WTC11 (cell line): ENCODE measurements at regions not wholly inside any gene's neighbourhood (a gene's known extent, or its start where the extent isn't known, plus 50 kb on each side); places are given as distances from the start of the nearest gene placed in this dataset.

Source experiments
- ATAC-seq: fragments of 200-7000 bp; cut with Tn5 transposase; 2 replicates; pipeline ENCODE4 v1.10.0; 2021; ENCODE audit warnings: mild to moderate bottlenecking, moderate library complexity
- CTCF ChIA-PET: fragments of 300-600 bp; sonication (Branson Sonifier 250); formaldehyde crosslinking; loops from one replicate; lab custom pipeline; 2021; ENCODE audit warnings: antibody characterized with exemption; lab: Charles Lee
- POLR2A ChIA-PET: fragments of 350-600 bp; sonication (Branson Sonifier 250); formaldehyde crosslinking; loops from one replicate; lab custom pipeline; 2021; ENCODE audit warnings: antibody characterized with exemption; lab: Charles Lee
- DNase-seq: peaks from one replicate; pipeline ENCODE4 v3.0.0; 2021; ENCODE audit warnings: low spot score
- H3K27ac Mint-ChIP-seq: 2 replicates; pipeline ENCODE4 v1.8.0; 2021; ENCODE audit warnings: mixed read lengths
- H3K27me3 Mint-ChIP-seq: 2 replicates; pipeline ENCODE4 v1.8.0; 2021; ENCODE audit warnings: low read depth, mild to moderate bottlenecking, moderate library complexity, mixed read lengths
- H3K36me3 Mint-ChIP-seq: 2 replicates; pipeline ENCODE4 v1.8.0; 2021; ENCODE audit warnings: mixed read lengths
- H3K4me1 Mint-ChIP-seq: 2 replicates; pipeline ENCODE4 v1.8.0; 2022; ENCODE audit warnings: mixed read lengths
- H3K4me3 Mint-ChIP-seq: 2 replicates; pipeline ENCODE4 v1.8.0; 2021; ENCODE audit warnings: mild to moderate bottlenecking, moderate library complexity, mixed read lengths
- H3K9me3 Mint-ChIP-seq: 2 replicates; pipeline ENCODE4 v1.8.0; 2021; ENCODE audit warnings: mixed read lengths
- ARID4B ChIP-seq: sonication (generic); formaldehyde crosslinking; IDR thresholded peaks from 2 replicates; pipeline ENCODE4 v1.8.0; 2023; ENCODE audit warnings: missing genetic modification reagents, mild to moderate bottlenecking, borderline replicate concordance
- CBFB ChIP-seq: sonication (generic); formaldehyde crosslinking; IDR thresholded peaks from 2 replicates; pipeline ENCODE4 v1.8.1; 2022; ENCODE audit warnings: mild to moderate bottlenecking, low read depth, missing genetic modification reagents
- FOXP1 ChIP-seq: sonication (generic); formaldehyde crosslinking; IDR thresholded peaks from 2 replicates; pipeline ENCODE4 v1.8.0; 2022; ENCODE audit warnings: missing genetic modification reagents, mild to moderate bottlenecking, moderate library complexity, borderline replicate concordance
- JUN ChIP-seq: sonication (generic); formaldehyde crosslinking; IDR thresholded peaks from 2 replicates; pipeline ENCODE4 v1.8.0; 2023; ENCODE audit warnings: mild to moderate bottlenecking, missing genetic modification reagents
- KAT7 ChIP-seq: sonication (generic); formaldehyde crosslinking; IDR thresholded peaks from 2 replicates; pipeline ENCODE4 v1.8.1; 2023; ENCODE audit warnings: missing genetic modification reagents, mild to moderate bottlenecking, borderline replicate concordance
- MLX ChIP-seq: sonication (generic); formaldehyde crosslinking; IDR thresholded peaks from 2 replicates; pipeline ENCODE4 v1.8.1; 2023; ENCODE audit warnings: mild to moderate bottlenecking, missing genetic modification reagents, moderate library complexity
- MXD4 ChIP-seq: fragments of 250-450 bp; sonication (Bioruptor Pico); IDR thresholded peaks from 2 replicates; pipeline ENCODE4 v1.8.0; 2021; ENCODE audit warnings: mild to moderate bottlenecking, moderate library complexity, borderline replicate concordance
- MYBL2 ChIP-seq: sonication (generic); formaldehyde crosslinking; IDR thresholded peaks from 2 replicates; pipeline ENCODE4 v1.8.1; 2023; ENCODE audit warnings: mild to moderate bottlenecking, moderate library complexity, missing genetic modification reagents
- NR1H2 ChIP-seq: sonication (generic); formaldehyde crosslinking; IDR thresholded peaks from 2 replicates; pipeline ENCODE4 v1.9.0; 2021; ENCODE audit warnings: mild to moderate bottlenecking, moderate library complexity, missing genetic modification reagents
- PRDM15 ChIP-seq: sonication (generic); formaldehyde crosslinking; IDR thresholded peaks from 2 replicates; pipeline ENCODE4 v1.8.0; 2022; ENCODE audit warnings: missing genetic modification reagents
- SP1 ChIP-seq: sonication (generic); formaldehyde crosslinking; conservative IDR thresholded peaks from 2 replicates; pipeline ENCODE4 v1.8.1; 2022; ENCODE audit warnings: missing genetic modification reagents
- USF2 ChIP-seq: sonication (generic); formaldehyde crosslinking; IDR thresholded peaks from 2 replicates; pipeline ENCODE4 v1.8.1; 2023; ENCODE audit warnings: mild to moderate bottlenecking, missing genetic modification reagents, moderate library complexity
- ZNF281 ChIP-seq: sonication (generic); formaldehyde crosslinking; IDR thresholded peaks from 2 replicates; pipeline ENCODE4 v1.8.0; 2023; ENCODE audit warnings: mild to moderate bottlenecking, missing genetic modification reagents
- ZNF317 ChIP-seq: sonication (generic); formaldehyde crosslinking; IDR thresholded peaks from 2 replicates; pipeline ENCODE4 v1.8.1; 2023; ENCODE audit warnings: low read depth, mild to moderate bottlenecking, moderate library complexity, missing genetic modification reagents, borderline replicate concordance

GRCh38 chr15:25239471-25240345, 199.1 kb downstream of the UBE3A start (continued):
- TF ChIP-seq MLX (CRISPR knock-in tag): no peak
- no peak for TF ChIP-seq ZNF317
- no peak for TF ChIP-seq KAT7 (CRISPR knock-in tag)

- ChIA-PET POLR2A (no interaction called here), CTCF (no interaction called here)
- Mint-ChIP-seq H3K36me3 (peaks cover 35% of the 10 kb centered on the region), H3K27me3 (no peaks in the 10 kb centered on the region), H3K27ac (no peak overlapping the region), H3K9me3 (peaks cover 53% of the 10 kb centered on the region), H3K4me1 (no peaks in the 10 kb centered on the region), H3K4me3 (no peak overlapping the region)
- ATAC-seq (no peak), DNase-seq (no peak)
- TF ChIP-seq USF2 (no peak), NR1H2 (CRISPR knock-in tag) (no peak), FOXP1 (CRISPR knock-in tag) (no peak), MXD4 (CRISPR knock-in tag) (no peak)
Measured at GRCh38 chr15:25240461-25241021, 198.3 kb downstream of the UBE3A start.

GRCh38 chr15:25241241-25241801, 197.5 kb downstream of the UBE3A start:
- H3K4me1 Mint-ChIP-seq: no peaks in the 10 kb centered on the region
- DNase-seq (peak; percentile 2), ATAC-seq (no peak)
- no peaks in the 10 kb centered on the region for H3K27me3 Mint-ChIP-seq
- no peak overlapping the region for H3K27ac Mint-ChIP-seq
- H3K9me3 Mint-ChIP-seq: peaks cover 52% of the 10 kb centered on the region
- ChIA-PET CTCF (no interaction called here), POLR2A (no interaction called here)
- no peak overlapping the region for H3K4me3 Mint-ChIP-seq
- peaks cover 33% of the 10 kb centered on the region for H3K36me3 Mint-ChIP-seq
- no peak for TF ChIP-seq ARID4B
- TF ChIP-seq ZNF281 (CRISPR knock-in tag): no peak
- no peak for TF ChIP-seq KAT7 (CRISPR knock-in tag)
- no peak for TF ChIP-seq NR1H2 (CRISPR knock-in tag)
- TF ChIP-seq MYBL2 (CRISPR knock-in tag): no peak
- TF ChIP-seq PRDM15: no peak
- no peak for TF ChIP-seq JUN (CRISPR knock-in tag)
- TF ChIP-seq CBFB: no peak
- TF ChIP-seq SP1 (CRISPR knock-in tag): no peak
